ENCODE measurements at regions not wholly inside any gene's neighbourhood (a gene's known extent, or its start where the extent isn't known, plus 50 kb on each side); places are given as distances from the start of the nearest gene placed in this dataset.
"Not testable (repeated sequence)": the region's sequence is repeated elsewhere in the genome, so short reads cannot be mapped to it uniquely, and the experiment has no call there.

- not testable (repeated sequence) for DNase-seq
Measured at GRCh38 chr20:52424357-52424942, 232.9 kb upstream of the ZFP64 start.

GRCh38 chr20:52423536-52424140 is 232.1 kb upstream of the ZFP64 start:
- not testable (repeated sequence) for DNase-seq

- peak; percentile 29 for DNase-seq
Measured at GRCh38 chr20:52422574-52423336, 231.2 kb upstream of the ZFP64 start.

- DNase-seq = no peak
Measured at GRCh38 chr20:52420805-52421204, 229.2 kb upstream of the ZFP64 start.

GRCh38 chr20:52419205-52419604 is 227.6 kb upstream of the ZFP64 start:
- no peak for DNase-seq

- DNase-seq = no peak
Measured at GRCh38 chr20:52416953-52417352, 225.4 kb upstream of the ZFP64 start.

- no peak for DNase-seq
Measured at GRCh38 chr20:52411611-52412010, 220.0 kb upstream of the ZFP64 start.

GRCh38 chr20:52410731-52411234 is 219.2 kb upstream of the ZFP64 start:
- DNase-seq = no peak

GRCh38 chr20:52410182-52410647 is 218.6 kb upstream of the ZFP64 start:
- peak; percentile 70 for DNase-seq

GRCh38 chr20:52405986-52406385 is 214.4 kb upstream of the ZFP64 start:
- peak; percentile 58 for DNase-seq

GRCh38 chr20:52405417-52405816 is 213.8 kb upstream of the ZFP64 start:
- DNase-seq = peak; percentile 92

- DNase-seq = no peak
Measured at GRCh38 chr20:52404671-52405070, 213.1 kb upstream of the ZFP64 start.

GRCh38 chr20:52402950-52403349 is 211.4 kb upstream of the ZFP64 start:
- DNase-seq = no peak

- DNase-seq = no peak
Measured at GRCh38 chr20:52402514-52402913, 210.9 kb upstream of the ZFP64 start.

GRCh38 chr20:52401431-52401830 is 209.9 kb upstream of the ZFP64 start:
- DNase-seq = no peak

GRCh38 chr20:52399352-52399751 is 207.8 kb upstream of the ZFP64 start:
- no peak for DNase-seq

- no peak for DNase-seq
Measured at GRCh38 chr20:52389606-52390005, 198.0 kb upstream of the ZFP64 start.

GRCh38 chr20:52383995-52384621 is 192.5 kb upstream of the ZFP64 start:
- DNase-seq = no peak

GRCh38 chr20:52382933-52383332 is 191.4 kb upstream of the ZFP64 start:
- DNase-seq = no peak

GRCh38 chr20:52379723-52380336 is 188.3 kb upstream of the ZFP64 start:
- no peak for DNase-seq

- DNase-seq = no peak
Measured at GRCh38 chr20:52372169-52372568, 180.6 kb upstream of the ZFP64 start.

GRCh38 chr20:52365688-52366087 is 174.1 kb upstream of the ZFP64 start:
- no peak for DNase-seq

GRCh38 chr20:52364405-52364804 is 172.8 kb upstream of the ZFP64 start:
- DNase-seq = no peak
